SK-N-SH treated with all-trans-retinoic acid at 6 μM for 48 hours (cell line): ENCODE measurements at regions not wholly inside any gene's neighbourhood (a gene's known extent, or its start where the extent isn't known, plus 50 kb on each side); places are given as distances from the start of the nearest gene placed in this dataset.

Experiments
- BACH2 ChIP-seq: fragments of 250-450 bp; sonication (Bioruptor Pico); IDR thresholded peaks from 2 replicates; pipeline ENCODE4 v1.9.0; 2021; ENCODE audit warnings: mild to moderate bottlenecking, borderline replicate concordance
- ESRRG ChIP-seq: fragments of 250-450 bp; sonication (Bioruptor Pico); IDR thresholded peaks from 2 replicates; pipeline ENCODE4 v1.6.1; 2021; ENCODE audit warnings: mild to moderate bottlenecking
- GLIS3 ChIP-seq: fragments of 250-450 bp; sonication (Bioruptor Pico); IDR thresholded peaks from 2 replicates; pipeline ENCODE4 v1.5.0; 2020; ENCODE audit warnings: mild to moderate bottlenecking, moderate library complexity
- ISL1 ChIP-seq: fragments of 250-450 bp; sonication (Bioruptor Pico); IDR thresholded peaks from 2 replicates; pipeline ENCODE4 v2.1.2; 2022; ENCODE audit warnings: mild to moderate bottlenecking, moderate library complexity
- OSR1 ChIP-seq: fragments of 250-450 bp; sonication (Bioruptor Pico); IDR thresholded peaks from 2 replicates; pipeline ENCODE4 v1.8.0; 2022; ENCODE audit warnings: moderate library complexity, mild to moderate bottlenecking, inconsistent platforms
- RARB ChIP-seq: fragments of 250-450 bp; sonication (Bioruptor Pico); IDR thresholded peaks from 2 replicates; pipeline ENCODE4 v1.8.0; 2021; ENCODE audit warnings: mild to moderate bottlenecking, moderate library complexity
- SNAI2 ChIP-seq: fragments of 250-450 bp; sonication (Bioruptor Pico); IDR thresholded peaks from 2 replicates; pipeline ENCODE4 v1.5.0; 2020; ENCODE audit warnings: mild to moderate bottlenecking, moderate library complexity
- TOX ChIP-seq: fragments of 250-450 bp; sonication (Bioruptor Pico); IDR thresholded peaks from 2 replicates; pipeline ENCODE4 v1.8.0; 2021; ENCODE audit warnings: mild to moderate bottlenecking, moderate library complexity, borderline replicate concordance
- ZFP3 ChIP-seq: fragments of 250-450 bp; sonication (Bioruptor Pico); IDR thresholded peaks from 2 replicates; pipeline ENCODE4 v1.5.0; 2020; ENCODE audit warnings: mild to moderate bottlenecking, moderate library complexity
- ZFP30 ChIP-seq: fragments of 450-650 bp; formaldehyde crosslinking; IDR thresholded peaks from 2 replicates; pipeline ENCODE4 v1.5.0; 2022; ENCODE audit warnings: mild to moderate bottlenecking, moderate library complexity
- TF ChIP-seq, protein P1 (sequence below): fragments of 250-450 bp; sonication (Bioruptor Pico); IDR thresholded peaks from 2 replicates; pipeline ENCODE4 v1.8.0; 2020; ENCODE audit warnings: mild to moderate bottlenecking, moderate library complexity, borderline replicate concordance
- TF ChIP-seq, protein P2 (sequence below): fragments of 250-450 bp; sonication (Bioruptor Pico); IDR thresholded peaks from 2 replicates; pipeline ENCODE4 v1.5.1; 2020; ENCODE audit warnings: low read depth, mild to moderate bottlenecking, moderate library complexity
- TF ChIP-seq, protein P3 (sequence below): fragments of 250-450 bp; sonication (Bioruptor Pico); IDR thresholded peaks from 2 replicates; pipeline ENCODE4 v1.8.0; 2021; ENCODE audit warnings: low read depth, mild to moderate bottlenecking, moderate library complexity, borderline replicate concordance

- TF ChIP-seq, protein P1, sequence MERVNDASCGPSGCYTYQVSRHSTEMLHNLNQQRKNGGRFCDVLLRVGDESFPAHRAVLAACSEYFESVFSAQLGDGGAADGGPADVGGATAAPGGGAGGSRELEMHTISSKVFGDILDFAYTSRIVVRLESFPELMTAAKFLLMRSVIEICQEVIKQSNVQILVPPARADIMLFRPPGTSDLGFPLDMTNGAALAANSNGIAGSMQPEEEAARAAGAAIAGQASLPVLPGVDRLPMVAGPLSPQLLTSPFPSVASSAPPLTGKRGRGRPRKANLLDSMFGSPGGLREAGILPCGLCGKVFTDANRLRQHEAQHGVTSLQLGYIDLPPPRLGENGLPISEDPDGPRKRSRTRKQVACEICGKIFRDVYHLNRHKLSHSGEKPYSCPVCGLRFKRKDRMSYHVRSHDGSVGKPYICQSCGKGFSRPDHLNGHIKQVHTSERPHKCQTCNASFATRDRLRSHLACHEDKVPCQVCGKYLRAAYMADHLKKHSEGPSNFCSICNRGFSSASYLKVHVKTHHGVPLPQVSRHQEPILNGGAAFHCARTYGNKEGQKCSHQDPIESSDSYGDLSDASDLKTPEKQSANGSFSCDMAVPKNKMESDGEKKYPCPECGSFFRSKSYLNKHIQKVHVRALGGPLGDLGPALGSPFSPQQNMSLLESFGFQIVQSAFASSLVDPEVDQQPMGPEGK = no peak
- TF ChIP-seq ZFP30 (CRISPR knock-in tag) (no peak), ZFP3 (CRISPR knock-in tag) (no peak), RARB (no peak), BACH2 (no peak), OSR1 (CRISPR knock-in tag) (no peak), TOX (CRISPR knock-in tag) (no peak), ESRRG (CRISPR knock-in tag) (no peak), GLIS3 (CRISPR knock-in tag) (no peak), SNAI2 (CRISPR knock-in tag) (no peak), ISL1 (CRISPR knock-in tag) (no peak)
- TF ChIP-seq, protein P2, sequence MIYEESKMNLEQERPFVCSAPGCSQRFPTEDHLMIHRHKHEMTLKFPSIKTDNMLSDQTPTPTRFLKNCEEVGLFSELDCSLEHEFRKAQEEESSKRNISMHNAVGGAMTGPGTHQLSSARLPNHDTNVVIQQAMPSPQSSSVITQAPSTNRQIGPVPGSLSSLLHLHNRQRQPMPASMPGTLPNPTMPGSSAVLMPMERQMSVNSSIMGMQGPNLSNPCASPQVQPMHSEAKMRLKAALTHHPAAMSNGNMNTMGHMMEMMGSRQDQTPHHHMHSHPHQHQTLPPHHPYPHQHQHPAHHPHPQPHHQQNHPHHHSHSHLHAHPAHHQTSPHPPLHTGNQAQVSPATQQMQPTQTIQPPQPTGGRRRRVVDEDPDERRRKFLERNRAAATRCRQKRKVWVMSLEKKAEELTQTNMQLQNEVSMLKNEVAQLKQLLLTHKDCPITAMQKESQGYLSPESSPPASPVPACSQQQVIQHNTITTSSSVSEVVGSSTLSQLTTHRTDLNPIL (CRISPR knock-in tag) = no peak
- TF ChIP-seq, protein P3, sequence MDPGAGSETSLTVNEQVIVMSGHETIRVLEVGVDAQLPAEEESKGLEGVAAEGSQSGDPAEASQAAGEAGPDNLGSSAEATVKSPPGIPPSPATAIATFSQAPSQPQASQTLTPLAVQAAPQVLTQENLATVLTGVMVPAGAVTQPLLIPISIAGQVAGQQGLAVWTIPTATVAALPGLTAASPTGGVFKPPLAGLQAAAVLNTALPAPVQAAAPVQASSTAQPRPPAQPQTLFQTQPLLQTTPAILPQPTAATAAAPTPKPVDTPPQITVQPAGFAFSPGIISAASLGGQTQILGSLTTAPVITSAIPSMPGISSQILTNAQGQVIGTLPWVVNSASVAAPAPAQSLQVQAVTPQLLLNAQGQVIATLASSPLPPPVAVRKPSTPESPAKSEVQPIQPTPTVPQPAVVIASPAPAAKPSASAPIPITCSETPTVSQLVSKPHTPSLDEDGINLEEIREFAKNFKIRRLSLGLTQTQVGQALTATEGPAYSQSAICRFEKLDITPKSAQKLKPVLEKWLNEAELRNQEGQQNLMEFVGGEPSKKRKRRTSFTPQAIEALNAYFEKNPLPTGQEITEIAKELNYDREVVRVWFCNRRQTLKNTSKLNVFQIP (CRISPR knock-in tag) = no peak
These were observed 498.6 kb upstream of the SLITRK1 start for GRCh38 chr13:84380866-84381265.
